OCI-LY1 (cell line): ENCODE measurements at regions not wholly inside any gene's neighbourhood (a gene's known extent, or its start where the extent isn't known, plus 50 kb on each side); places are given as distances from the start of the nearest gene placed in this dataset.

Experiments used
- H2AFZ ChIP-seq: fragments of 200-600 bp; sonication (generic), shearing (Covaris generic); 2 replicates; pipeline ENCODE4 v1.6.0; 2014; ENCODE audit warnings: antibody characterized with exemption, mild to moderate bottlenecking, low read length
- H3F3A ChIP-seq: fragments of 200-600 bp; sonication (generic), shearing (Covaris generic); 2 replicates; pipeline ENCODE4 v1.6.0; 2014; ENCODE audit warnings: mild to moderate bottlenecking, antibody characterized with exemption, low read length, moderate library complexity; ENCODE audit not compliant: insufficient read depth
- H3K27ac ChIP-seq: fragments of 200-600 bp; sonication (generic); 2 replicates; pipeline ENCODE4 v1.5.1; 2014; ENCODE audit warnings: low read length, mixed run types, mild to moderate bottlenecking, low read depth; ENCODE audit not compliant: poor library complexity, severe bottlenecking
- H3K27me3 ChIP-seq: fragments of 200-600 bp; sonication (generic); 2 replicates; pipeline ENCODE4 v1.6.0; 2014; ENCODE audit warnings: antibody characterized with exemption, mild to moderate bottlenecking, low read length, moderate library complexity; ENCODE audit not compliant: insufficient read depth
- H3K36me3 ChIP-seq: fragments of 200-600 bp; sonication (generic); 2 replicates; pipeline ENCODE4 v1.6.1; 2014; ENCODE audit warnings: mild to moderate bottlenecking, antibody characterized with exemption, low read length, moderate library complexity, mixed read lengths; ENCODE audit not compliant: insufficient read depth
- H3K4me1 ChIP-seq: fragments of 200-600 bp; sonication (generic); 2 replicates; pipeline ENCODE4 v1.5.1; 2014; ENCODE audit warnings: mild to moderate bottlenecking, low read length, moderate library complexity; ENCODE audit not compliant: insufficient read depth, severe bottlenecking
- H3K4me2 ChIP-seq: fragments of 200-600 bp; sonication (generic), shearing (Covaris generic); 2 replicates; pipeline ENCODE4 v1.6.1; 2014; ENCODE audit warnings: low read length
- H3K4me3 ChIP-seq: fragments of 200-600 bp; sonication (generic); 2 replicates; pipeline ENCODE4 v1.5.1; 2014; ENCODE audit warnings: low read length, low read depth, mild to moderate bottlenecking, mixed read lengths; ENCODE audit not compliant: poor library complexity, severe bottlenecking
- H3K79me2 ChIP-seq: fragments of 200-600 bp; shearing (Covaris generic); 2 replicates; pipeline ENCODE4 v1.6.1; 2016; ENCODE audit warnings: mixed run types, low read length, mixed read lengths; ENCODE audit not compliant: insufficient read depth
- H3K9ac ChIP-seq: fragments of 200-600 bp; sonication (generic), shearing (Covaris generic); 2 replicates; pipeline ENCODE4 v1.6.1; 2014; ENCODE audit warnings: mild to moderate bottlenecking, low read length, mixed read lengths
- H3K9me2 ChIP-seq: fragments of 200-600 bp; sonication (generic), shearing (Covaris generic); 2 replicates; pipeline ENCODE4 v1.6.1; 2014; ENCODE audit warnings: low read depth, mild to moderate bottlenecking, low read length, mixed read lengths
- H3K9me3 ChIP-seq: fragments of 200-600 bp; shearing (Covaris generic); 2 replicates; pipeline ENCODE4 v1.6.1; 2014; ENCODE audit warnings: low read length, mixed read lengths
- H4K20me1 ChIP-seq: fragments of 200-600 bp; sonication (generic), shearing (Covaris generic); 2 replicates; pipeline ENCODE4 v1.6.0; 2016; ENCODE audit warnings: mild to moderate bottlenecking, low read length; ENCODE audit not compliant: insufficient read depth
- CTCF ChIP-seq: fragments of 200-600 bp; sonication (generic), shearing (Covaris generic); IDR thresholded peaks from 2 replicates; pipeline ENCODE4 v1.5.1; 2017; ENCODE audit warnings: mild to moderate bottlenecking, antibody characterized with exemption, low read length, moderate library complexity, mixed read lengths
- EZH2 ChIP-seq: fragments of 200-600 bp; sonication (generic), shearing (Covaris generic); IDR thresholded peaks from 2 replicates; pipeline ENCODE4 v1.8.0; 2017; ENCODE audit warnings: borderline replicate concordance, mixed run types, mild to moderate bottlenecking, antibody characterized with exemption, low read length, moderate library complexity, mixed read lengths

- H3K4me2 ChIP-seq: no peak overlapping the region
- H3F3A ChIP-seq: no peaks in the 10 kb centered on the region
- H3K27me3 ChIP-seq: no peaks in the 10 kb centered on the region
- no peaks in the 10 kb centered on the region for H3K4me1 ChIP-seq
- no peak for TF ChIP-seq EZH2
- no peak for TF ChIP-seq CTCF
- no peak overlapping the region for H2AFZ ChIP-seq
- no peaks in the 10 kb centered on the region for H4K20me1 ChIP-seq
- H3K27ac ChIP-seq: no peak overlapping the region
- H3K9me2 ChIP-seq: no peaks in the 10 kb centered on the region
- H3K79me2 ChIP-seq: no peaks in the 10 kb centered on the region
- H3K9me3 ChIP-seq: no peaks in the 10 kb centered on the region
- no peaks in the 10 kb centered on the region for H3K36me3 ChIP-seq
- H3K4me3 ChIP-seq: no peak overlapping the region
- no peak overlapping the region for H3K9ac ChIP-seq
These were observed 125.1 kb downstream of the SUDS3 start for GRCh38 chr12:118501489-118501888.

- H3K9ac ChIP-seq: no peak overlapping the region
- H3K36me3 ChIP-seq: no peaks in the 10 kb centered on the region
- no peaks in the 10 kb centered on the region for H3K79me2 ChIP-seq
- no peak overlapping the region for H3K4me3 ChIP-seq
- H3K4me2 ChIP-seq: no peak overlapping the region
- H2AFZ ChIP-seq: no peak overlapping the region
- no peak for TF ChIP-seq CTCF
- no peak for TF ChIP-seq EZH2
- no peaks in the 10 kb centered on the region for H3K9me2 ChIP-seq
- H3F3A ChIP-seq: no peaks in the 10 kb centered on the region
- no peak overlapping the region for H3K27ac ChIP-seq
- no peaks in the 10 kb centered on the region for H3K9me3 ChIP-seq
- no peaks in the 10 kb centered on the region for H4K20me1 ChIP-seq
- H3K27me3 ChIP-seq: no peaks in the 10 kb centered on the region
- H3K4me1 ChIP-seq: no peaks in the 10 kb centered on the region
These were observed 127.1 kb downstream of the SUDS3 start for GRCh38 chr12:118503476-118503875.

DNA sequence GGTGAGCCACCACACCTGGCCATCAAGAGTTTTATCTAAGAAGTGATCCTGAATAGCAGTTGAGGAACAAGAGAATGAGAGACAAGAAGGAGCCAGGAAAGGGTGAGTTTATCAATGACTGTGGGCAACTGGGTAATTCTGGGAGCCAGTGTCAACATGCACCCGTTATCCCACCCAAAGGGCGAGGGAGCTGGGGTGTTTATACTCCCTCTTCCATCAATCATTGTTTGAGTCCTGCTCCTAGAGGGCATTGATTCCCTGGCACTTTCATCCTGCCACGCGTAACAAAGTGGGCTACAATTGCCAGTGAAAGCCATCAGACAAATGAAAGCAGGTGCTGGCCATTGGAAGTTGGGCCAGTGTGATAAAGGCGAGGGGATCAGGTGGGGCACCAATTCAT lies 136.3 kb downstream of the SUDS3 start:
- Histone ChIP-seq H3F3A (no peaks in the 10 kb centered on the region), H3K4me3 (no peak overlapping the region), H3K79me2 (no peaks in the 10 kb centered on the region), H2AFZ (no peak overlapping the region), H3K4me2 (no peak overlapping the region), H3K27me3 (no peaks in the 10 kb centered on the region), H3K9me3 (no peaks in the 10 kb centered on the region), H3K27ac (no peak overlapping the region), H3K36me3 (no peaks in the 10 kb centered on the region), H3K4me1 (no peaks in the 10 kb centered on the region), H4K20me1 (no peaks in the 10 kb centered on the region), H3K9me2 (no peaks in the 10 kb centered on the region), H3K9ac (no peak overlapping the region)
- TF ChIP-seq CTCF (no peak), EZH2 (no peak)
